ENCODE measurements at regions not wholly inside any gene's neighbourhood (a gene's known extent, or its start where the extent isn't known, plus 50 kb on each side); places are given as distances from the start of the nearest gene placed in this dataset.

DNA sequence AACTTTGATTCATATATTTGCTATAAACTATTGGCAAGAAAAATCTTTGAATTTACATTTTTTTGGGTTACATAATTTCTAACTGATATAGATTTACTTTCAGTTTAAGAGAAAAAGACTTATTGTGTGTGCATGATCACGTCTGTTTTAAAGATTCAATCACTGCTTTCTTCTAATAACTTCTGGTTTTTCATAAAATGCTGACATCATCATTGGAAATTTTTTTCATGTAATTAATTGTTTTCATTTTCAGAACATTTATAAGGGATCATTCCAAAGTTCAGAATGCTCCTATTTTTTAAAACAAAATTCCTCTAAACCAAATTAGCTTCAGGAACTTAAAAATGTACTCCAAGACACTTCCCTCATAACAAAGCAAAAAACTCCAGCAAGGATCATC, 500.7 kb upstream of the GBE1 start:
- TF ChIP-seq, protein P1, sequence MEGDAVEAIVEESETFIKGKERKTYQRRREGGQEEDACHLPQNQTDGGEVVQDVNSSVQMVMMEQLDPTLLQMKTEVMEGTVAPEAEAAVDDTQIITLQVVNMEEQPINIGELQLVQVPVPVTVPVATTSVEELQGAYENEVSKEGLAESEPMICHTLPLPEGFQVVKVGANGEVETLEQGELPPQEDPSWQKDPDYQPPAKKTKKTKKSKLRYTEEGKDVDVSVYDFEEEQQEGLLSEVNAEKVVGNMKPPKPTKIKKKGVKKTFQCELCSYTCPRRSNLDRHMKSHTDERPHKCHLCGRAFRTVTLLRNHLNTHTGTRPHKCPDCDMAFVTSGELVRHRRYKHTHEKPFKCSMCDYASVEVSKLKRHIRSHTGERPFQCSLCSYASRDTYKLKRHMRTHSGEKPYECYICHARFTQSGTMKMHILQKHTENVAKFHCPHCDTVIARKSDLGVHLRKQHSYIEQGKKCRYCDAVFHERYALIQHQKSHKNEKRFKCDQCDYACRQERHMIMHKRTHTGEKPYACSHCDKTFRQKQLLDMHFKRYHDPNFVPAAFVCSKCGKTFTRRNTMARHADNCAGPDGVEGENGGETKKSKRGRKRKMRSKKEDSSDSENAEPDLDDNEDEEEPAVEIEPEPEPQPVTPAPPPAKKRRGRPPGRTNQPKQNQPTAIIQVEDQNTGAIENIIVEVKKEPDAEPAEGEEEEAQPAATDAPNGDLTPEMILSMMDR (IDR thresholded peaks at IDR 0.05; ENCODE audit: control insufficient read depth, extremely low read depth, insufficient read depth) = no peak
- no peak for DNase-seq (ENCODE audit: low read depth)
- no peak overlapping the region for H3K4me3 ChIP-seq (ENCODE audit: low read depth, low read length)

DNA sequence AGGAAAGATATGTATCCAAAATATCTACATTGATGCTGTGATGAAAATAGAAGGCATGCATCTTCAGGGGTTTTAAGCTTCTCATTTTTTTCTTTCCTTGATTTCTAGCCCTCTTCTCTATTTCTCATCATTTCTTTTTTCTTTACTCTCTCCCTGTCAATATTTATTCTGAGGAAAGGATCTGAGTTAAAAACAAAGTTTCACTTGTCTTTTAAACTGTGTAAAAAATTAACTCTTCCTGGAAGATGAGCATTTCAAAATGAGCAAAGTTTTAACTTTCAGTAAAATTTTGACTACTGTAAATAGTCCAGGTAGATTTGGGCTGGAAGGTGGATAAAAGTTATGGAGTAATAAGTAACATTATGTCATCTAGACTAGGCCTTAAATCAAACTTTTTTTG, 500.2 kb upstream of the GBE1 start:
- no peak for DNase-seq (ENCODE audit: low read depth)
- TF ChIP-seq, protein P1 (IDR thresholded peaks at IDR 0.05; ENCODE audit: control insufficient read depth, extremely low read depth, insufficient read depth) = no peak
- H3K4me3 ChIP-seq (ENCODE audit: low read depth, low read length) = no peak overlapping the region

DNA sequence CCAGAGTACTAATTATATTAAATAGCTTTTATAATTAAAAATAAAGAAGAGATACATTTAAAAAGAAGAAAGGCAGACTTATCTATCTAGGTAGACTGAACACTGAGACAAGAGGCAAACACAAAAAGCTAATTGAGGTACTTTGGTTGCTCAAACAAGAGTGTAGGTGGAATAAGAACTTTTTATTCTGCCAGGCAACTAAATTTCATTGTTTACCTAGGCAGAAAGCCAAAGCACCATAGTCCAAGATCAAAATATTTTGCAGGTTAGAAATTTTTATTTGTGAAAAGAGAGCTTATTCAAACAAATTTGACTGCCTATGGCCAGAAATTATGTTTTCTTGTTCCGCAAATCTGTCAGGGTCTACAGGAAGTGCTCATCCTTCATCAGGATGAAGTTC, 499.6 kb upstream of the GBE1 start:
- H3K4me3 ChIP-seq (ENCODE audit: low read depth, low read length) = no peak overlapping the region
- TF ChIP-seq, protein P1 (IDR thresholded peaks at IDR 0.05; ENCODE audit: control insufficient read depth, extremely low read depth, insufficient read depth) = no peak
- no peak for DNase-seq (ENCODE audit: low read depth)

DNA sequence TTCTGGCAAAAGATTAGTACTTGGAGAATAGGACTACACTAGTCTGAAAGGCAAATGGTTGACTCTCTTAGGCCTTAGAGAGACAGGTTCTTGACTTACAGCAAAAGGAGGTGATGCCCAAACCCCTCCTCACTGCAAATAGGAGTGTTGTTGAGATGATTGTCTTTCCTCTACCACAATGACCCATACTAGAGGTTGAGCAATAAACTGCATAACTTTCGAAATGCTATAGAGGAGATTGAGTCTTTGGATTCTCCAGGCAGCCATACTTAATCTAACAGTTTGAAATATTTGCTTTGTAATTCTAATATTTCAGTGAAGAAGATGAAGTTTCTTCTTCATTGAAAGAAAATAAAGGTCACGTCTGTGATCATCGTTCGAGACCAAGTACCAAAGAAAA, 498.5 kb upstream of the GBE1 start:
- DNase-seq (ENCODE audit: low read depth) = no peak
- H3K4me3 ChIP-seq (ENCODE audit: low read depth, low read length) = no peak overlapping the region
- TF ChIP-seq, protein P1 (IDR thresholded peaks at IDR 0.05; ENCODE audit: control insufficient read depth, extremely low read depth, insufficient read depth) = no peak

DNA sequence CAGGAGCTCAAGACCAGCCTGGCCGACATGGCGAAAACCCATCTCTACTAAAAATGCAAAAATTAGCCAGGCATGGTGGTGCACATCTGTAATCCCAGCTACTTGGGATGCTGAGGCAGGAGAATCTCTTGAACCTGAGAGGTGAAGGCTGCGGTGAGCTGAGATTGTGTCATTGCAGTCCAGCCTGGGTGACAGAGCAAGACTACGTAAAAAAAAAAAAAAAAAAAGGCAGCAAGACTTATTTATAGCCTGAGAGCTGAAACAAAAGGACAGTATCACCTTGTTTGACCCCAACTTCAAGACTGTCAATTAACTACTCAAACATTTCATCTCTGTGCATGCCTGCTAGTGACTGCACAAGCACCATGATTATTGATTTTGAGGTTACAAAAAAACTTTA, 478.9 kb upstream of the GBE1 start:
- DNase-seq (ENCODE audit: low read depth) = no peak
- TF ChIP-seq, protein P1 (IDR thresholded peaks at IDR 0.05; ENCODE audit: control insufficient read depth, extremely low read depth, insufficient read depth) = no peak
- no peak overlapping the region for H3K4me3 ChIP-seq (ENCODE audit: low read depth, low read length)

DNA sequence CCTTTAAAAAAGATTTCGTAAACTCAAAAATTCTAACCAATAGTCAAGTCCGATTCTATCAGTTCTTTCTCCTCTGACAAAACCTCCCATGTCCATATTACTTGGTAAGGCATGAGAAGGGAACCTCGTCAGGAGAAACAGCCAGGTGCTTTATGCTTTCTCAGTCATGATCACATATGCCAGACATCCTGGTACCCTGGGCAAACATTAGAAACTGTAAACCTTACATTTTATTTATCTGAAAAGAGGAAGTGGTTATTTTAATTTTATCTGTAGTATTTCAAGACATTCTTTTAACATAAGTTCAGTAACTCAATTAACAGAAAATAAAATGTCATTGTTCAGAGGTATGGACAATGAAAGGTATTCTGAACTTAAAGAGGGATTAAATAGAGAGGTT, 474.8 kb upstream of the GBE1 start:
- H3K4me3 ChIP-seq (ENCODE audit: low read depth, low read length) = no peak overlapping the region
- TF ChIP-seq, protein P1 (IDR thresholded peaks at IDR 0.05; ENCODE audit: control insufficient read depth, extremely low read depth, insufficient read depth) = no peak
- no peak for DNase-seq (ENCODE audit: low read depth)

DNA sequence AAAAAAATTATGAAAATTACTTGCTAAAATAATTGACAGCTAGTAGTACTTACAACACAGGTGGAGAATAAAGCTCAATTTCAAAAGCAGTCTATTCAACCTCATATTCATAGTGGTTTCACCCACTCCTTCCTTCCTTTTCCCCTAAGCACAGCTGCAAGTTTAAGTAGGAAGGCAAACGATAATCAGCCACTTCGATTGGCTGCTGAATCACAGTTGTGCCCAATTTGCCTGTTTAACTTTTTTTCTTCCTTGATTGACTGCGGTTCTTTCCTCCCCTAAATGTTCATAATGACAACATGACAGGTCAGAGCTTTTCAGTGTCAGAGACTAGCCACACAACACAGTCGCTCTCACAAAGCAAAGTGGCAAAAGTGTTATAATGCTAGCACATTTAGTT, 468.0 kb upstream of the GBE1 start:
- TF ChIP-seq, protein P1 (IDR thresholded peaks at IDR 0.05; ENCODE audit: control insufficient read depth, extremely low read depth, insufficient read depth) = no peak
- no peak for DNase-seq (ENCODE audit: low read depth)
- H3K4me3 ChIP-seq (ENCODE audit: low read depth, low read length) = no peak overlapping the region
